Large intestine (tissue), 3 donors: ENCODE measurements at regions not wholly inside any gene's neighbourhood (a gene's known extent, or its start where the extent isn't known, plus 50 kb on each side); places are given as distances from the start of the nearest gene placed in this dataset.

Experiments
- DNase-seq, 2 donors: peaks; one replicate each; pipeline versions ENCODE4 v3.0.0 to v3.0.0-alpha.2; 2013
- H3K27ac ChIP-seq: one replicate; pipeline ENCODE4 v1.5.1; 2013; ENCODE audit warnings: low read length
- H3K27me3 ChIP-seq: 2 replicates; pipeline ENCODE4 v1.6.1; 2013; ENCODE audit warnings: low read length; ENCODE audit not compliant: control insufficient read depth, insufficient read depth
- H3K36me3 ChIP-seq: 2 replicates; pipeline ENCODE4 v1.6.1; 2013; ENCODE audit warnings: low read length; ENCODE audit not compliant: control insufficient read depth, insufficient read depth
- H3K4me1 ChIP-seq: one replicate; pipeline ENCODE4 v1.6.1; 2013; ENCODE audit warnings: low read length; ENCODE audit not compliant: control insufficient read depth, insufficient read depth
- H3K4me3 ChIP-seq: one replicate; pipeline ENCODE4 v1.5.1; 2013; ENCODE audit warnings: low read length
- H3K9me3 ChIP-seq: one replicate; pipeline ENCODE4 v1.6.1; 2013; ENCODE audit warnings: mild to moderate bottlenecking, low read depth, low read length, moderate library complexity; ENCODE audit not compliant: control insufficient read depth
- WGBS: methylation state at CpG from one replicate; pipeline ENCODE4 v1.1.5; 2013; ENCODE audit warnings: low lambda C conversion rate; ENCODE audit not compliant: insufficient coverage; 5-methylcytosine and 5-hydroxymethylcytosine counted together

GRCh38 chr16:77571115-77571862 lies 136.5 kb upstream of the ADAMTS18 start:
- H3K9me3 ChIP-seq: no peaks in the 10 kb centered on the region
- H3K27ac ChIP-seq: no peak overlapping the region
- H3K36me3 ChIP-seq: no peaks in the 10 kb centered on the region
- H3K4me3 ChIP-seq: no peak overlapping the region
- no peaks in the 10 kb centered on the region for H3K4me1 ChIP-seq
- DNase-seq: no peak
- H3K27me3 ChIP-seq: no peaks in the 10 kb centered on the region
- WGBS: 88% methylated on average over 1 of the region's 4 CpGs

- no peaks in the 10 kb centered on the region for H3K9me3 ChIP-seq
- no CpG with 5 or more reads among the region's 13 CpGs for WGBS
These were observed 140.2 kb upstream of the ADAMTS18 start for GRCh38 chr16:77574867-77575624.

GRCh38 chr16:77579351-77579891 lies 142.9 kb upstream of the NUDT7 start:
- Histone ChIP-seq H3K27ac (no peak overlapping the region), H3K27me3 (no peaks in the 10 kb centered on the region), H3K36me3 (no peaks in the 10 kb centered on the region), H3K9me3 (no peaks in the 10 kb centered on the region), H3K4me3 (no peak overlapping the region), H3K4me1 (no peaks in the 10 kb centered on the region)
- peak in 1 of 2 donors; percentile 16 for DNase-seq
- 43% methylated on average over 1 of the region's 3 CpGs for WGBS

More at GRCh38 chr16:77574867-77575624, 140.2 kb upstream of the ADAMTS18 start:
- Histone ChIP-seq H3K4me3 (no peak overlapping the region), H3K36me3 (no peaks in the 10 kb centered on the region), H3K4me1 (no peaks in the 10 kb centered on the region), H3K27me3 (no peaks in the 10 kb centered on the region), H3K27ac (no peak overlapping the region)
- DNase-seq: no peak

GRCh38 chr16:77581706-77582105 lies 140.6 kb upstream of the NUDT7 start:
- H3K4me3 ChIP-seq: no peak overlapping the region
- no peaks in the 10 kb centered on the region for H3K36me3 ChIP-seq
- no peaks in the 10 kb centered on the region for H3K9me3 ChIP-seq
- no peak for DNase-seq
- no peaks in the 10 kb centered on the region for H3K4me1 ChIP-seq
- no peaks in the 10 kb centered on the region for H3K27me3 ChIP-seq
- 44% methylated on average over 1 of the region's 2 CpGs for WGBS
- no peak overlapping the region for H3K27ac ChIP-seq

GRCh38 chr16:77584205-77584859 lies 138.0 kb upstream of the NUDT7 start:
- Histone ChIP-seq H3K4me3 (no peak overlapping the region), H3K4me1 (no peaks in the 10 kb centered on the region), H3K27ac (no peak overlapping the region), H3K27me3 (no peaks in the 10 kb centered on the region), H3K36me3 (no peaks in the 10 kb centered on the region), H3K9me3 (no peaks in the 10 kb centered on the region)
- no CpG with 5 or more reads among the region's 7 CpGs for WGBS
- DNase-seq: peak in 1 of 2 donors; percentile 14

GRCh38 chr16:77585379-77586251 lies 136.7 kb upstream of the NUDT7 start:
- Histone ChIP-seq H3K9me3 (no peaks in the 10 kb centered on the region), H3K4me1 (no peaks in the 10 kb centered on the region), H3K27ac (no peak overlapping the region), H3K27me3 (no peaks in the 10 kb centered on the region), H3K4me3 (no peak overlapping the region), H3K36me3 (no peaks in the 10 kb centered on the region)
- no CpG with 5 or more reads among the region's 16 CpGs for WGBS
- DNase-seq: no peak

- Histone ChIP-seq H3K4me1 (no peaks in the 10 kb centered on the region), H3K9me3 (no peaks in the 10 kb centered on the region), H3K36me3 (no peaks in the 10 kb centered on the region), H3K27ac (no peak overlapping the region), H3K4me3 (no peak overlapping the region), H3K27me3 (no peaks in the 10 kb centered on the region)
- 50% methylated on average over 1 of the region's 3 CpGs for WGBS
- no peak for DNase-seq
These were observed 133.9 kb upstream of the NUDT7 start for GRCh38 chr16:77588389-77588788.

GRCh38 chr16:77589071-77589765 lies 133.1 kb upstream of the NUDT7 start:
- Histone ChIP-seq H3K4me1 (no peaks in the 10 kb centered on the region), H3K36me3 (no peaks in the 10 kb centered on the region), H3K9me3 (no peaks in the 10 kb centered on the region), H3K4me3 (no peak overlapping the region), H3K27me3 (no peaks in the 10 kb centered on the region), H3K27ac (no peak overlapping the region)
- DNase-seq: no peak
- 100% methylated on average over 2 of the region's 10 CpGs for WGBS

GRCh38 chr16:77590707-77591106 lies 131.6 kb upstream of the NUDT7 start:
- 83% methylated on average over 6 of the region's 9 CpGs for WGBS
- no peaks in the 10 kb centered on the region for H3K9me3 ChIP-seq
- H3K27me3 ChIP-seq: no peaks in the 10 kb centered on the region
- DNase-seq: no peak
- no peak overlapping the region for H3K4me3 ChIP-seq
- H3K36me3 ChIP-seq: no peaks in the 10 kb centered on the region
- H3K27ac ChIP-seq: no peak overlapping the region
- H3K4me1 ChIP-seq: no peaks in the 10 kb centered on the region
